ENCODE measurements at regions not wholly inside any gene's neighbourhood (a gene's known extent, or its start where the extent isn't known, plus 50 kb on each side); places are given as distances from the start of the nearest gene placed in this dataset.

GRCh38 chr1:95451904-95452303 lies 217.9 kb downstream of the RWDD3 start:
- CTCF ChIA-PET: no interaction called here
- Histone ChIP-seq H3K4me3 (ENCODE audit: low read depth, low read length) (no peak overlapping the region), H3K4me1 (ENCODE audit: control insufficient read depth, insufficient read depth, low read length) (no peaks in the 10 kb centered on the region), H3K9me3 (ENCODE audit: control insufficient read depth, insufficient read depth, low read depth, low read length) (no peaks in the 10 kb centered on the region), H3K36me3 (ENCODE audit: control insufficient read depth in 2 of 2, insufficient read depth in 1 of 2, low read length in 2 of 2) (no peaks in the 10 kb centered on the region), H3K27ac (ENCODE audit: extremely low read depth, low read depth, low read length) (no peak overlapping the region)
- no peak for TF ChIP-seq ZNF423 (tag by site-specific recombination; IDR thresholded peaks at IDR 0.05)
- no peak for TF ChIP-seq ZNF391 (tag by site-specific recombination; IDR thresholded peaks at IDR 0.05; ENCODE audit: borderline replicate concordance, low read depth)
- no peak for TF ChIP-seq ZNF354C (tag by site-specific recombination; IDR thresholded peaks at IDR 0.05; ENCODE audit: borderline replicate concordance, low read depth)
- TF ChIP-seq AEBP2 (tag by site-specific recombination; IDR thresholded peaks at IDR 0.05; ENCODE audit: borderline replicate concordance): no peak
- no peak for TF ChIP-seq ZNF10 (tag by site-specific recombination; IDR thresholded peaks at IDR 0.05)
- TF ChIP-seq ZNF518A (tag by site-specific recombination; conservative IDR thresholded peaks at IDR 0.05; ENCODE audit: low read depth): no peak
- no peak for TF ChIP-seq ZNF521 (tag by site-specific recombination; IDR thresholded peaks at IDR 0.05)
- no peak for TF ChIP-seq TRIM28 (IDR thresholded peaks at IDR 0.05; ENCODE audit: borderline replicate concordance, low read length)
- TF ChIP-seq ZNF121 (tag by site-specific recombination; IDR thresholded peaks at IDR 0.05): no peak
- POLR2A ChIA-PET: no interaction called here

- no peak for TF ChIP-seq ZNF785 (tag by site-specific recombination; IDR thresholded peaks at IDR 0.05)
- no peak for TF ChIP-seq REPIN1 (tag by site-specific recombination; IDR thresholded peaks at IDR 0.05; ENCODE audit: low read depth)
- ChIA-PET POLR2A (no interaction called here), CTCF (no interaction called here)
- no peaks in the 10 kb centered on the region for H3K36me3 ChIP-seq (ENCODE audit: control insufficient read depth in 2 of 2, insufficient read depth in 1 of 2, low read length in 2 of 2)
- no peaks in the 10 kb centered on the region for H3K4me1 ChIP-seq (ENCODE audit: control insufficient read depth, insufficient read depth, low read length)
- H3K4me3 ChIP-seq (ENCODE audit: low read depth, low read length): no peak overlapping the region
- no peak overlapping the region for H3K27ac ChIP-seq (ENCODE audit: extremely low read depth, low read depth, low read length)
- no peaks in the 10 kb centered on the region for H3K9me3 ChIP-seq (ENCODE audit: control insufficient read depth, insufficient read depth, low read depth, low read length)
These were observed 219.0 kb downstream of the RWDD3 start for GRCh38 chr1:95453053-95453452.

- Histone ChIP-seq H3K9me3 (ENCODE audit: control insufficient read depth, insufficient read depth, low read depth, low read length) (no peaks in the 10 kb centered on the region), H3K4me1 (ENCODE audit: control insufficient read depth, insufficient read depth, low read length) (no peaks in the 10 kb centered on the region), H3K36me3 (ENCODE audit: control insufficient read depth in 2 of 2, insufficient read depth in 1 of 2, low read length in 2 of 2) (no peaks in the 10 kb centered on the region), H3K4me3 (ENCODE audit: low read depth, low read length) (no peak overlapping the region), H3K27ac (ENCODE audit: extremely low read depth, low read depth, low read length) (no peak overlapping the region)
- ChIA-PET CTCF (no interaction called here), POLR2A (no interaction called here)
- TF ChIP-seq ZNF580 (tag by site-specific recombination; IDR thresholded peaks at IDR 0.05) (no peak), ZNF266 (tag by site-specific recombination; IDR thresholded peaks at IDR 0.05; ENCODE audit: low read depth) (no peak), SCRT1 (tag by site-specific recombination; IDR thresholded peaks at IDR 0.05; ENCODE audit: borderline replicate concordance) (no peak), ZEB2 (tag by site-specific recombination; IDR thresholded peaks at IDR 0.05) (no peak), ZNF48 (tag by site-specific recombination; IDR thresholded peaks at IDR 0.05) (no peak), MYNN (tag by site-specific recombination; IDR thresholded peaks at IDR 0.05; ENCODE audit: borderline replicate concordance) (no peak), ZXDB (tag by site-specific recombination; IDR thresholded peaks at IDR 0.05) (no peak), ZNF311 (tag by site-specific recombination; IDR thresholded peaks at IDR 0.05; ENCODE audit: borderline replicate concordance) (no peak), ZNF830 (tag by site-specific recombination; IDR thresholded peaks at IDR 0.05; ENCODE audit: low read depth) (no peak), ATF2 (tag by site-specific recombination; IDR thresholded peaks at IDR 0.05; ENCODE audit: low read depth) (no peak), KLF8 (tag by site-specific recombination; IDR thresholded peaks at IDR 0.05) (no peak), ZNF560 (tag by site-specific recombination; IDR thresholded peaks at IDR 0.05; ENCODE audit: borderline replicate concordance) (no peak), TRIM28 (IDR thresholded peaks at IDR 0.05; ENCODE audit: borderline replicate concordance, low read length) (no peak), ZNF362 (tag by site-specific recombination; IDR thresholded peaks at IDR 0.05) (no peak)
These were observed 233.0 kb downstream of the RWDD3 start for GRCh38 chr1:95467036-95467435.

Measured in HEK293 (cell line).